Activated T-cell treated with anti-CD3 and anti-CD28 coated beads for 1 hour (primary cell): ENCODE measurements at regions not wholly inside any gene's neighbourhood (a gene's known extent, or its start where the extent isn't known, plus 50 kb on each side); places are given as distances from the start of the nearest gene placed in this dataset.
"Not testable (repeated sequence)": the region's sequence is repeated elsewhere in the genome, so short reads cannot be mapped to it uniquely, and the experiment has no call there.

Experiments
- DNase-seq: peaks from one replicate; pipeline ENCODE4 v3.0.0-alpha.2; 2020; ENCODE audit warnings: low read depth

- DNase-seq: no peak
Measured at GRCh38 chr13:58994777-58995176, 1169.0 kb downstream of the DIAPH3 start.

- DNase-seq: no peak
Measured at GRCh38 chr13:58998716-58999115, 1165.0 kb downstream of the DIAPH3 start.

GRCh38 chr13:58999851-59000250 lies 1163.9 kb downstream of the DIAPH3 start:
- no peak for DNase-seq

GRCh38 chr13:59000770-59001169 lies 1163.0 kb downstream of the DIAPH3 start:
- no peak for DNase-seq

- no peak for DNase-seq
Measured at GRCh38 chr13:59012731-59013130, 1151.0 kb downstream of the DIAPH3 start.

- DNase-seq: no peak
Measured at GRCh38 chr13:59016250-59016649, 1147.5 kb downstream of the DIAPH3 start.

- DNase-seq: no peak
Measured at GRCh38 chr13:59024434-59024833, 1139.3 kb downstream of the DIAPH3 start.

- no peak for DNase-seq
Measured at GRCh38 chr13:59034198-59034597, 1129.5 kb downstream of the DIAPH3 start.

- no peak for DNase-seq
Measured at GRCh38 chr13:59038824-59039223, 1124.9 kb downstream of the DIAPH3 start.

GRCh38 chr13:59043016-59043415 lies 1120.7 kb downstream of the DIAPH3 start:
- no peak for DNase-seq

GRCh38 chr13:59047546-59047945 lies 1116.2 kb downstream of the DIAPH3 start:
- DNase-seq: no peak

GRCh38 chr13:59061621-59062020 lies 1102.1 kb downstream of the DIAPH3 start:
- DNase-seq: no peak

GRCh38 chr13:59064042-59064441 lies 1099.7 kb downstream of the DIAPH3 start:
- no peak for DNase-seq

GRCh38 chr13:59076386-59076785 lies 1087.3 kb downstream of the DIAPH3 start:
- not testable (repeated sequence) for DNase-seq

- DNase-seq: no peak
Measured at GRCh38 chr13:59086147-59086546, 1077.6 kb downstream of the DIAPH3 start.

GRCh38 chr13:59088716-59089115 lies 1075.0 kb downstream of the DIAPH3 start:
- DNase-seq: no peak

- DNase-seq: no peak
Measured at GRCh38 chr13:59094181-59094580, 1069.5 kb downstream of the DIAPH3 start.

GRCh38 chr13:59099182-59099974 lies 1064.3 kb downstream of the DIAPH3 start:
- no peak for DNase-seq

- no peak for DNase-seq
Measured at GRCh38 chr13:59103004-59103768, 1060.5 kb downstream of the DIAPH3 start.

- DNase-seq: no peak
Measured at GRCh38 chr13:59111751-59112171, 1052.0 kb downstream of the DIAPH3 start.

- no peak for DNase-seq
Measured at GRCh38 chr13:59112221-59112718, 1051.5 kb downstream of the DIAPH3 start.

- DNase-seq: no peak
Measured at GRCh38 chr13:59119475-59119874, 1044.3 kb downstream of the DIAPH3 start.

GRCh38 chr13:59120297-59120843 lies 1043.4 kb downstream of the DIAPH3 start:
- no peak for DNase-seq
